ENCODE measurements at regions not wholly inside any gene's neighbourhood (a gene's known extent, or its start where the extent isn't known, plus 50 kb on each side); places are given as distances from the start of the nearest gene placed in this dataset.

DNA sequence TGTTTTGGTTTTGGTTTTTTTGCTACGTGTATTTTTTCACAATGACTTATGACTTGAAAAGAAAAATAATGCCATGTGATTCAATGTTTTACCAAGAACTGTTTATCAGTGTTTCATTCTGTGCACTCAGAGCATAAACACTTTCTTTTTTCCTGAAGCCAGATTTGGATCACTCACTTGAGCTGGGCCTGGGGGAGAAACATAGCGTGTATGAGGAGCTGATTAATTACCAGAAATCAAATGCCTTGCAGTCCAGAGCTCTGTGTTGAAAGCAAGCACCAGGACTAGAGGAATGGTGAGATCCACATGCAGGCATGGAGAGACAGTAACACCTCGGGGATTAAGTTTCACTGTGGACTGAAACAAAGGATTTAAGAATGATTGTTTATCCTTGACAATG is 642.1 kb upstream of the ADGRL2 start:
- Histone ChIP-seq H4K20me1 (ENCODE audit: insufficient read depth, low read length) (no peaks in the 10 kb centered on the region), H3K9me2 (ENCODE audit: low read depth, low read length) (no peaks in the 10 kb centered on the region), H3K4me1 (ENCODE audit: insufficient read depth, low read length, severe bottlenecking) (no peaks in the 10 kb centered on the region), H3K36me3 (ENCODE audit: insufficient read depth, low read length) (no peaks in the 10 kb centered on the region), H3K27ac (ENCODE audit: low read depth, low read length, poor library complexity, severe bottlenecking) (no peak overlapping the region), H3F3A (ENCODE audit: insufficient read depth, low read length) (no peaks in the 10 kb centered on the region), H3K9me3 (ENCODE audit: low read length) (no peaks in the 10 kb centered on the region), H3K27me3 (ENCODE audit: insufficient read depth, low read length) (no peaks in the 10 kb centered on the region), H3K79me2 (ENCODE audit: insufficient read depth, low read length) (no peaks in the 10 kb centered on the region), H2AFZ (ENCODE audit: low read length) (no peak overlapping the region), H3K4me3 (ENCODE audit: low read depth, low read length, poor library complexity, severe bottlenecking) (no peak overlapping the region), H3K4me2 (ENCODE audit: low read length) (no peak overlapping the region), H3K9ac (ENCODE audit: low read length) (no peak overlapping the region)
- TF ChIP-seq, protein P1, sequence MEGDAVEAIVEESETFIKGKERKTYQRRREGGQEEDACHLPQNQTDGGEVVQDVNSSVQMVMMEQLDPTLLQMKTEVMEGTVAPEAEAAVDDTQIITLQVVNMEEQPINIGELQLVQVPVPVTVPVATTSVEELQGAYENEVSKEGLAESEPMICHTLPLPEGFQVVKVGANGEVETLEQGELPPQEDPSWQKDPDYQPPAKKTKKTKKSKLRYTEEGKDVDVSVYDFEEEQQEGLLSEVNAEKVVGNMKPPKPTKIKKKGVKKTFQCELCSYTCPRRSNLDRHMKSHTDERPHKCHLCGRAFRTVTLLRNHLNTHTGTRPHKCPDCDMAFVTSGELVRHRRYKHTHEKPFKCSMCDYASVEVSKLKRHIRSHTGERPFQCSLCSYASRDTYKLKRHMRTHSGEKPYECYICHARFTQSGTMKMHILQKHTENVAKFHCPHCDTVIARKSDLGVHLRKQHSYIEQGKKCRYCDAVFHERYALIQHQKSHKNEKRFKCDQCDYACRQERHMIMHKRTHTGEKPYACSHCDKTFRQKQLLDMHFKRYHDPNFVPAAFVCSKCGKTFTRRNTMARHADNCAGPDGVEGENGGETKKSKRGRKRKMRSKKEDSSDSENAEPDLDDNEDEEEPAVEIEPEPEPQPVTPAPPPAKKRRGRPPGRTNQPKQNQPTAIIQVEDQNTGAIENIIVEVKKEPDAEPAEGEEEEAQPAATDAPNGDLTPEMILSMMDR (IDR thresholded peaks at IDR 0.05; ENCODE audit: low read length) = no peak
- TF ChIP-seq EZH2 (IDR thresholded peaks at IDR 0.05; ENCODE audit: borderline replicate concordance, low read length) = no peak

DNA sequence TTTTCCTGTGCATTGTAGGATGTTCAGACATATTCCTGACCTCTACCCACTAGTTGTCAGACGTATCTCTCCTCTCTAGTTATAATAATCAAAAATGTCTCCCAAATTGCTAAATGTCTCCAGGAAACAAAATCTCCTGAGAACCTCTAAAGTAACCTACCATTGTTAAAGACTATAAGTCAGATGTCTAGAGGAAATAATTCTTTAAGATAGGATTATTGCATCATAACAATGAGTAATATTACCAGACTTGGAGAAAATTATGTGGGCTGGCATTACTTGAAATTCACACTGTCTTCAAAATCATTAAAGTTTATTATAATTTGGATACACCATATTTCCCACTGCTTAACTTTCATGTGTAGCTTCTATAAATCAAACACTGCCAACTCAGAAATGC is 643.0 kb upstream of the ADGRL2 start:
- Histone ChIP-seq H4K20me1 (ENCODE audit: insufficient read depth, low read length) (no peaks in the 10 kb centered on the region), H3K79me2 (ENCODE audit: insufficient read depth, low read length) (no peaks in the 10 kb centered on the region), H3K27me3 (ENCODE audit: insufficient read depth, low read length) (no peaks in the 10 kb centered on the region), H3F3A (ENCODE audit: insufficient read depth, low read length) (no peaks in the 10 kb centered on the region), H2AFZ (ENCODE audit: low read length) (no peak overlapping the region), H3K9me2 (ENCODE audit: low read depth, low read length) (no peaks in the 10 kb centered on the region), H3K4me1 (ENCODE audit: insufficient read depth, low read length, severe bottlenecking) (no peaks in the 10 kb centered on the region), H3K9me3 (ENCODE audit: low read length) (no peaks in the 10 kb centered on the region), H3K27ac (ENCODE audit: low read depth, low read length, poor library complexity, severe bottlenecking) (no peak overlapping the region), H3K4me2 (ENCODE audit: low read length) (no peak overlapping the region), H3K4me3 (ENCODE audit: low read depth, low read length, poor library complexity, severe bottlenecking) (no peak overlapping the region), H3K36me3 (ENCODE audit: insufficient read depth, low read length) (no peaks in the 10 kb centered on the region), H3K9ac (ENCODE audit: low read length) (no peak overlapping the region)
- TF ChIP-seq EZH2 (IDR thresholded peaks at IDR 0.05; ENCODE audit: borderline replicate concordance, low read length) = no peak
- TF ChIP-seq, protein P1 (IDR thresholded peaks at IDR 0.05; ENCODE audit: low read length) = no peak

DNA sequence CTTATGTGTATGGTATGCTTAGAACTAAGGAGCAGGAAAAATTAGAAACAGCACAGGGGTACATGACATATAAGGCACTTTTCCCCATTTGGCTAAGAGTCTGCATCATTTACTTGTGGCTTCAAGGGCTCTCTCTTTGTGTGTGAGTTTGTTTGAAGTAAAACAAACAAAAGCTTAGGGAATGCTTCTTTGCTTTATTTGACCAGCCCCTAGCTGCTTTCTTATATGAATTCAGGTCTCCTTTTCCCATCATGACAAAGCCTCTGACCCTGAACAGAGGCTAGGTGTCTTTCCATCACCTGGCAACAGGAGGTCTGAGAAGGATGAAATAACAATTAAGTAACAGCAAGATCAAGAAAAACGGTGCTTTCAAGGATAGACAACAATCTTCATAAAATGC is 643.8 kb upstream of the ADGRL2 start:
- Histone ChIP-seq H2AFZ (ENCODE audit: low read length) (no peak overlapping the region), H3K4me1 (ENCODE audit: insufficient read depth, low read length, severe bottlenecking) (no peaks in the 10 kb centered on the region), H3K27me3 (ENCODE audit: insufficient read depth, low read length) (no peaks in the 10 kb centered on the region), H3K27ac (ENCODE audit: low read depth, low read length, poor library complexity, severe bottlenecking) (no peak overlapping the region), H3K9me3 (ENCODE audit: low read length) (no peaks in the 10 kb centered on the region), H3K79me2 (ENCODE audit: insufficient read depth, low read length) (no peaks in the 10 kb centered on the region), H3K9me2 (ENCODE audit: low read depth, low read length) (no peaks in the 10 kb centered on the region), H3F3A (ENCODE audit: insufficient read depth, low read length) (no peaks in the 10 kb centered on the region), H3K9ac (ENCODE audit: low read length) (no peak overlapping the region), H3K4me2 (ENCODE audit: low read length) (no peak overlapping the region), H4K20me1 (ENCODE audit: insufficient read depth, low read length) (no peaks in the 10 kb centered on the region), H3K36me3 (ENCODE audit: insufficient read depth, low read length) (no peaks in the 10 kb centered on the region), H3K4me3 (ENCODE audit: low read depth, low read length, poor library complexity, severe bottlenecking) (no peak overlapping the region)
- TF ChIP-seq EZH2 (IDR thresholded peaks at IDR 0.05; ENCODE audit: borderline replicate concordance, low read length) = no peak
- TF ChIP-seq, protein P1 (IDR thresholded peaks at IDR 0.05; ENCODE audit: low read length) = no peak
